Iris pigment epithelial cell (primary cell): ENCODE measurements at regions not wholly inside any gene's neighbourhood (a gene's known extent, or its start where the extent isn't known, plus 50 kb on each side); places are given as distances from the start of the nearest gene placed in this dataset.
A peak's percentile ranks its signal among the peaks of the same experiment; 100 is the strongest.

Experiments
- DNase-seq: peaks from one replicate; pipeline ENCODE4 v3.0.0-alpha.2; 2011; ENCODE audit warnings: low read depth

DNA sequence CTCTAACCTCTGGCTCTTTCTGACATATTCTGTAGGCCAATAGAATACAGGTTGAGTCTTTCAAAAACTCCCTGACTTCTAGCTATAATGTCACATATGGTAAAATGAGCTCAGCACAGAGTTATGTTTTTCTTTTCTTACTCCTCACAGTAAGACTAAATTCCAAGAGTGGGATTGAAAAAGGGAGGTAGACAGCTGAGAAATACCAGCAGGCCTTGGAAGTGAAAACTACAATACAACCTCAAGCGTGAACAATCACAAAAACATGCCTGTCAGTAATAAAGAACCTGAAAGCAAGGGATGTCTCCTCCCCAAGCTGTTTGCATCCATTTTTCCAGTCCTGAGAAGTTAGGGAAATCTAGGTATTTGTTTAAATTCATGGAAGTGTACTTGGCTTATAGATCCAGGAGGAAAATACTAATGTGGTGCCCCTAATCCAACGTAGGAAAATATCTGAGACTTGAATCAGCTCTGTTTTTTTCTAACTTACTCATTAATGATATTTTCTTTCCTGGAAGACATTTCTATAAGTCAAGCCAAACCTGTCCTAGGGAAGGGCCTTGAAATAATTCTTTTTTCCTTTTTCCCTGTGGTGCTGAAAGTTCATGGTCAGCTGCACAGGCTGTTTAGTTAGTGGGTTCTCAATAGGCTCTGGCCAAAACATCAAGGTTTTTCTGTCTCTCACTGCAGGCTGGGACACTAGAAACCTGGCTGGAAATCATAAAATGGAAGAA, 167.9 kb upstream of the SPATS2L start:
- DNase-seq, result peak; percentile 26

DNA sequence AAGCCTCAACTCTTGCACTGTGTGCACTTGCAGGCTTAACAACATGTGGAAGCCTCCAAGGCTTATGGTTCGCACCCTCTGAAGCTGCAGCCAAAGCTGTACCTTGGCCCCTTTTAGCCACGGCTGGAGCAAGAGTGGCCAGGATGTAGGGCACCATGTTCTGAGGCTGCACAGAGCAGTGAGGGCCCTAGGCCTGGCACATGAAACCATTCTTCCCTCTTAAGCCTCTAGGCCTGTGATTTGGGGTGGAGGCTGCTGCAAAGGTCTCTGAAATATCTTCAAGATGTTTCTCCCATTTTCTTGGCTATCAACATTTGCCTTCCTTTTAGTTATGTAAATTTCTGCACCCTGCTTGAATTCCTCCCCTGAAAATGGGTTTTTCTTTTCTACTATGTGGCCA, 161.9 kb upstream of the SPATS2L start:
- DNase-seq, result no peak

DNA sequence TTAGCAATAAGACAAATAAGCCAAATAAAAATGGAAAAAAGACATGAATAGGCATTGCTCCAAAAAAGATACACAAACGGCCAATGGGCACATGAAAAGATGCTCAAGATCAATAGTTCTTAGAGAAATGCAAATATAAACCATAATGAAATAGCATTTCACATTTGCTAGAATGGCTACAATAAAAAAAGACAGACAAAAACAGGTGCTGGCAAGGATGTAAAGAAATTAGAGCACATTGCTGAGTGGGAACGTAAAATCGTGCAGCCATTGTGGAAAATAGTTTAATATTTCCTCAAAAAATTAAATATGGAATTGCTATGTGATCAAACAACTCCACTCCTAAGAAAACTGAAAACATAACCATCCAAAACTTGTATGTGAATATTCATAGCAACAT, 160.0 kb upstream of the SPATS2L start:
- DNase-seq, result no peak

DNA sequence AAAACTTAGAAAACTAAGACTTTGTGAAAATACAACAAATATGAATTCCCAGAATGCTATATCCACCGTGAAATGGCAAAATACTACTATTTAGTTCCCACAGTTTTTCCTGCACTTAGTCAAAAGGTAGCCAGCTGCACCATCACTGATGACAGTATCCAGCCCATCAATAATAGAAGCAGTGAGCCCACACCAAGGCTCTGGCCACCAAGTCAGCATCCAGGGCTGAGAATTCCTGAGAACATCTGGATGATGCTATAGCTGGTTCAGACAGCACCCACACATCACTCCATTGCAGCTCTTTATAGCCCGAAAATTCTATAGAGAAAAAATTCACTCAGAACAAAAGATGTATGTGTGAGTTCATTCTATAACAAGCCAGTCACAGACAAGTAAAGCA, 159.1 kb upstream of the SPATS2L start:
- DNase-seq, result no peak

GRCh38 chr2:200148366-200148765, 158.1 kb upstream of the SPATS2L start:
- DNase-seq, result no peak

DNA sequence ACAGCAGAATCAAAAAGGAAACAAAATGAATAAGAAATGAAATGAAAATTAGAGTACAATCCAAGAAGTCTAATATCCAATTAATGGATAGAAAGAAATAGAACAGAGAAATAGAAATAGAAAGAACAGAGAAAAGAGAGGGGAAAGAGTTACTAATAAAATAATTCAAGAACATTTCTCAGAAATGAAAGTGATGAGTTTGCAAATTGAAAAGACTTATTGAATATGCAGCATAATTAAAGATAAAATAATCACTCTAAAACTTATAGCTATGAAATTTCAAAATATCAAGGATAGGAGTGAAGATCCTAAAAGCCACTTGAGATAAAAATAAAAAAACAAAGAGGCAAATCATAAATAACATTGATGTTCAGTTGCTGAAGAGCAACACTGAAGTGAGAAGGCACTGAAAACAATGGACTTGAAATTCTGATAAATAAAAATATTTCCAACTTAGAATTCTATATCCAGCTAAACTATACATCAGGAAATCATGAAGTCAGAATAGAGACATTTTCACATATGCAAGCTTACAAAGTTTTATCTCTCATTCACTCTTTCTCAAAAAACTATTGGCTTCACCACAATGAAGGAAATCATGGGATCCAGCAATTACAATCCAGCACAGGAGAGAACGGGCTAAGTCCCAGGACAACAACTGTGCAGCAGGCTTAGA, 155.9 kb upstream of the SPATS2L start:
- no peak for DNase-seq

- no peak for DNase-seq
Observed at GRCh38 chr2:200155652-200156051, 150.8 kb upstream of the SPATS2L start.

GRCh38 chr2:200156166-200156835, 150.2 kb upstream of the SPATS2L start:
- peak; percentile 97 for DNase-seq

GRCh38 chr2:200158647-200159356, 147.7 kb upstream of the SPATS2L start:
- DNase-seq, result no peak

DNA sequence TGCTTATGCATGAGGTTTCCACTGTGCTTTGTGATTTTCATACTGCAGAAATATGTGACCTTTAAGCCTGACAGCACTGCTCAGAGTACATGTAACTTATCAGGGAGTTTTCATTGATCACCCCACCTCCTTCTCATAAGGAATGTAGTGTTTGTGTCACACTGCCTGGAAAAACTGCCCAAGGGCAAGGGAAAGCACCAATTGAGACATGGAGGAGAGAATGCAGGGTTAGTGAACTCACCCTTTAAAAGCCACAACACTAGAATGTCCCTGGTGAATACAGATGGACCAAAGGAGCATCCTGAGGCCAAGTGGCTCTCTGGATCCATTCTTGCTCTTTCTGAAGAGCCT, 147.2 kb upstream of the SPATS2L start:
- DNase-seq, result peak; percentile 24

DNA sequence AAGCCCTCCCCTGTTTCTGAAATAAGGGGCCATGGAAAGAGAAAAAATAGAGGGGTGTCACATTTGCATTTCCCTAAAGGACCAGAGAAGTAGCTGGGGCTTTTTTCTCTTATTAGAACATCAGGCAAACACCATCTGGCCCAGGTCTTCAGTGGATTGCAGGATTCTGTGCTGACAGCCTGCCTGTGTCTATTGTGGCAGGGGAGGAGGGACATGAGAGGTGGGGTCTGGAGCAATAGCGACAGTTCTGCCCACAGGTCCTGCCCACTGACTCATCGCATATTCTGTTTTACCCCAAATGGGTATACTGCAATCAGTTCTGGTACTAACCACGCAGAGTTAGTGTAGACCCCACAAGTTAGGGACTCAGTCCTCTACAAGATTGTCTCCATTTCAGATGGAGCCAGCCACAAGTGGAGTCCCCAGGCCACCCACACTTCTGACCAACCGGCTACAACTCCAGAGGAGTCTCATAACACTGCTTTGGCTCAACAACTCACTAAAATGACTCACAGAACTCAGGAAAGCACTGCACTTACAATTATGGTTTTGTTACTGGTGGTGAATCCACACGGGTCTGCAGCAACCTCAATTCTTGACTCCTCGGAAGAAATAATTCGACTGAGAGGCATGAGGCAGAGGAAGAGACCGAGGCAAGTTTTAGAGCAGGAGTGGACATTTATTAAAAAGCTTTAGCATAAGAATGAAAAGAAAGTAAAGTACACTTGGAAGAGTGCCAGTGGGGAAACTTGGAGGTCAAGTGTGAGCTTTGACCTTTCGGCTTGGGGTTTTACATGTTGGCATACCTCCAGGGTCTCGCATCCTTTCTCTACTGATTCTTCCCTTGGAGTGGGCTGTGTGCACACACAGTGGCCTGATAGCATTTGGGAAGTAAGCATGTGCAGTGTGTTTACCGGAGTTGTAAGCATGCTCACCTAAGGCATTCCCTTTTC, 146.4 kb upstream of the SPATS2L start:
- peak; percentile 69 for DNase-seq

- no peak for DNase-seq
Observed at GRCh38 chr2:200161458-200161857, 145.0 kb upstream of the SPATS2L start.

GRCh38 chr2:200165687-200166086, 140.8 kb upstream of the SPATS2L start:
- DNase-seq, result no peak

- peak; percentile 27 for DNase-seq
Observed at GRCh38 chr2:200168641-200169555, 137.6 kb upstream of the SPATS2L start.

DNA sequence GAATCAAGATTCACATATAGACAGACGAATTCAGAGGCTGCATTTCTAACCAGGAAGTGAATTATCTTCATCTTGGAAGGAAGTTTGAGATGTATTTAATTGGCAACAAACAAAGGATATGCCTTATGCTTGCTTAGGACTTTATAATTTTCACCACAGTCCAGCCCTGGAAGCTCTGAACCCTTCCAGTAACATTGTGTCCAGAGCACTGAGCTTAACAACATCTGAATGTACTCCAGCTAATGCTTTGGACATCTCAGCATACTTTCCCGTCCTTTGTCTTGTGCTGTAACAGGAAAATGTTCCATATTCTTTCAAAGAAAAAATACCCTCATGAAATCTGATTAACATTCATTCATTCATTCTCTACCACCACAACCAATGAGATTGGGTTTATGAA, 136.3 kb upstream of the SPATS2L start:
- no peak for DNase-seq

DNA sequence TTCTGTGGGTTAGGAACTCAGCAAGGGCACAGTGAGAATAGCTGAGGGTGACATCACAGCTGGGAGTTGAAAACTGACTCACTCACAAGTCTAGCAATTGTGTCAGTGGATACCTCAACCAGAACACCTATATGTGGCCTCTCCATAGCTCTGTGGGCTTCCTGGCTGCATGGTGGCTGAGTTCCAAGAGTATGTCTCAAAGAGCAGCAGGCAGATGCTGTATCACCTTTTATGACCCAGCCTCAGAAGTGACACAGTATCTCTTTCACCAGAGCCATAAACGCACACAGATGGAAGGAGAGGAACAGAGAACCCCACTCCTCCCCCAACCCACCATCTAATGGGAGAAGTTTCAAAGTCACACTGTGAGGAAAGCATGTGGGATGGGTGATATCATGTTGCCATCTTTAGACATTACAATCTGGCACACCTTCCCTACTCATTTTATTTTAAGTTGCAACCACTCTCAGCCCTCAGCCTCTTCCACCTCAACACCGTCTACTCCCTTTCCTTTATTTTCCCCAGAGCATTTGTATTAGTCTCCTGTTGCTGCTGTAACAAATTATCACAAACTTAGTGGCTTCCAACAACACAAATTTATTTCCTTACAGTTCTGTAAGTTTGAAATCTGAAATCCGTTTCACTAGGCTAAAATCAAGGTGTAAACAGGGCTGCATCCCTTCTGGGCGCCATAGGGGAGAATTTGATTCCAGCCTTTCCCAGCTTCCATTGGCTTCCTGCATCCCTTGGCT, 134.6 kb upstream of the SPATS2L start:
- peak; percentile 78 for DNase-seq

- DNase-seq, result peak; percentile 33
Observed at GRCh38 chr2:200172521-200172920, 134.0 kb upstream of the SPATS2L start.

- DNase-seq, result peak; percentile 70
Observed at GRCh38 chr2:200172944-200173581, 133.4 kb upstream of the SPATS2L start.

- no peak for DNase-seq
Observed at GRCh38 chr2:200173691-200174090, 132.8 kb upstream of the SPATS2L start.
